MM.1S (cell line): ENCODE measurements at regions not wholly inside any gene's neighbourhood (a gene's known extent, or its start where the extent isn't known, plus 50 kb on each side); places are given as distances from the start of the nearest gene placed in this dataset.

Source experiments
- DNase-seq: peaks from one replicate; pipeline ENCODE4 v3.0.0-alpha.2; 2015
- H2AFZ ChIP-seq: fragments of 300-600 bp; sonication (generic); 2 replicates; pipeline ENCODE4 v1.6.0; 2016; ENCODE audit warnings: antibody characterized with exemption, low read length
- H3F3A ChIP-seq: fragments of 300-600 bp; sonication (generic); 2 replicates; pipeline ENCODE4 v1.6.1; 2016; ENCODE audit warnings: mild to moderate bottlenecking, antibody characterized with exemption, low read length, moderate library complexity, mixed read lengths; ENCODE audit not compliant: insufficient read depth
- H3K27ac ChIP-seq: fragments of 300-600 bp; sonication (generic); 2 replicates; pipeline ENCODE4 v1.5.1; 2016; ENCODE audit warnings: mild to moderate bottlenecking, low read length
- H3K27me3 ChIP-seq: fragments of 300-600 bp; sonication (generic); replicated peaks from 2 replicates; pipeline ENCODE4 v1.6.0; 2016; ENCODE audit warnings: low read length; ENCODE audit not compliant: insufficient read depth
- H3K36me3 ChIP-seq: fragments of 300-600 bp; sonication (generic); replicated peaks from 2 replicates; pipeline ENCODE4 v1.6.1; 2016; ENCODE audit warnings: mild to moderate bottlenecking, low read length, mixed read lengths; ENCODE audit not compliant: insufficient read depth
- H3K4me1 ChIP-seq: fragments of 300-600 bp; sonication (generic); 2 replicates; pipeline ENCODE4 v1.6.1; 2016; ENCODE audit warnings: low read length, mixed read lengths
- H3K4me2 ChIP-seq: fragments of 300-600 bp; sonication (generic); 2 replicates; pipeline ENCODE4 v1.6.0; 2016; ENCODE audit warnings: low read depth, low read length
- H3K4me3 ChIP-seq: fragments of 300-600 bp; sonication (generic); 2 replicates; pipeline ENCODE4 v1.5.1; 2016; ENCODE audit warnings: low read length, mixed read lengths
- H3K79me2 ChIP-seq: fragments of 300-600 bp; sonication (generic); 2 replicates; pipeline ENCODE4 v1.6.1; 2016; ENCODE audit warnings: mixed run types, low read length, mixed read lengths
- H3K9ac ChIP-seq: fragments of 300-600 bp; sonication (generic); 2 replicates; pipeline ENCODE4 v1.6.1; 2016; ENCODE audit warnings: low read length, mixed read lengths
- H3K9me2 ChIP-seq: fragments of 300-600 bp; sonication (generic); replicated peaks from 2 replicates; pipeline ENCODE4 v1.6.1; 2016; ENCODE audit warnings: mild to moderate bottlenecking, low read length, mixed read lengths; ENCODE audit not compliant: insufficient read depth
- H3K9me3 ChIP-seq: fragments of 300-600 bp; sonication (generic); replicated peaks from 2 replicates; pipeline ENCODE4 v1.6.1; 2016; ENCODE audit warnings: mild to moderate bottlenecking, low read length, mixed read lengths; ENCODE audit not compliant: insufficient read depth
- H4K20me1 ChIP-seq: fragments of 300-600 bp; sonication (generic); 2 replicates; pipeline ENCODE4 v1.6.1; 2016; ENCODE audit warnings: mild to moderate bottlenecking, low read length, moderate library complexity, mixed read lengths; ENCODE audit not compliant: insufficient read depth
- EZH2 ChIP-seq: fragments of 300-600 bp; sonication (generic); optimal IDR thresholded peaks from 2 replicates; pipeline ENCODE3; 2017; ENCODE audit warnings: low read depth, mild to moderate bottlenecking, antibody characterized with exemption, low read length, mixed read lengths
- EZH2phosphoT487 ChIP-seq: fragments of 300-600 bp; sonication (generic); IDR thresholded peaks from 2 replicates; pipeline ENCODE4 v1.6.1; 2018; ENCODE audit warnings: antibody characterized with exemption, low read length
- TF ChIP-seq, protein P1 (sequence below): fragments of 300-600 bp; sonication (generic); IDR thresholded peaks from 2 replicates; pipeline ENCODE4 v1.5.1; 2016; ENCODE audit warnings: antibody characterized with exemption, low read length, mixed read lengths

DNA sequence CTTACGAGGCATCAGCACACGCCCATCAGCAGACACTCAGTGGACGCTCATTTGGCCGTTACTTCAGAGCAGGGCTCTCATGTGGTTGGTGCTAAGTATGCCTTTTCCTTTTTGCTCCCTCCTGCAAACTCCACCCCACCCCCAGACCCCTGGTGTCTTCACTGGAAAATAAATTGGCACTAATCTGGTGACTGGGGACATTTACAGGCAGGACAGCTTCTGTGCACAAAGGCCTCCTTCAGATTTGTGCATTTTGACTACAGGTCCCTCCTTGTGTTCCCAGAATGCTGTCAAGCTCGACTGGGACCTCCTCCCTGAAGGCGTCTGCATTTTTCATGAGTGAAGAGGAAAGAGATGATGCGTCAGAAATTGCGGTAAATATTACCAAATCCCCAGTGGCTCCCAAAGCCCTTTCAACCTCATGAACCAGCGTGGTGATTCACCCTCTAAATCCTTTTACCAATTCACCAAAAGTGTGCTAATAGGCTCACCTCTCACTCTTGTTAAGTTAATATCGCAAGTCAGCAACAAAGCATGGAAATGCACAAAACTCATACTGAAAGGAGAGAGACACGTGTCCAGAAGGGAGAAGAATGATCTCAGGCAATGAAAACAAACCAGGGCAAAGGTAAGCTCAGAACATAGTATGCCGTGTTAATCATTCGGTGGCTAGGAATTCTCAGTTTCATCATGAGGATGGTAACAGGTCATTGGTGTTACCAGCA is 119.0 kb downstream of the NKX6-1 start:
- no peaks in the 10 kb centered on the region for H3F3A ChIP-seq
- H3K9ac ChIP-seq = no peak overlapping the region
- H3K4me2 ChIP-seq = no peak overlapping the region
- no peak for DNase-seq
- no peaks in the 10 kb centered on the region for H4K20me1 ChIP-seq
- no peaks in the 10 kb centered on the region for H3K79me2 ChIP-seq
- TF ChIP-seq EZH2 = no peak
- TF ChIP-seq, protein P1, sequence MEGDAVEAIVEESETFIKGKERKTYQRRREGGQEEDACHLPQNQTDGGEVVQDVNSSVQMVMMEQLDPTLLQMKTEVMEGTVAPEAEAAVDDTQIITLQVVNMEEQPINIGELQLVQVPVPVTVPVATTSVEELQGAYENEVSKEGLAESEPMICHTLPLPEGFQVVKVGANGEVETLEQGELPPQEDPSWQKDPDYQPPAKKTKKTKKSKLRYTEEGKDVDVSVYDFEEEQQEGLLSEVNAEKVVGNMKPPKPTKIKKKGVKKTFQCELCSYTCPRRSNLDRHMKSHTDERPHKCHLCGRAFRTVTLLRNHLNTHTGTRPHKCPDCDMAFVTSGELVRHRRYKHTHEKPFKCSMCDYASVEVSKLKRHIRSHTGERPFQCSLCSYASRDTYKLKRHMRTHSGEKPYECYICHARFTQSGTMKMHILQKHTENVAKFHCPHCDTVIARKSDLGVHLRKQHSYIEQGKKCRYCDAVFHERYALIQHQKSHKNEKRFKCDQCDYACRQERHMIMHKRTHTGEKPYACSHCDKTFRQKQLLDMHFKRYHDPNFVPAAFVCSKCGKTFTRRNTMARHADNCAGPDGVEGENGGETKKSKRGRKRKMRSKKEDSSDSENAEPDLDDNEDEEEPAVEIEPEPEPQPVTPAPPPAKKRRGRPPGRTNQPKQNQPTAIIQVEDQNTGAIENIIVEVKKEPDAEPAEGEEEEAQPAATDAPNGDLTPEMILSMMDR = no peak
- TF ChIP-seq EZH2phosphoT487 = no peak
- H3K9me3 ChIP-seq = no peaks in the 10 kb centered on the region
- H2AFZ ChIP-seq = no peak overlapping the region
- H3K4me3 ChIP-seq = no peak overlapping the region
- H3K9me2 ChIP-seq = no peaks in the 10 kb centered on the region
- H3K4me1 ChIP-seq = no peaks in the 10 kb centered on the region
- H3K36me3 ChIP-seq = no peaks in the 10 kb centered on the region
- H3K27ac ChIP-seq = no peak overlapping the region
- H3K27me3 ChIP-seq = no peaks in the 10 kb centered on the region

- Histone ChIP-seq H3K9me2 (no peaks in the 10 kb centered on the region), H3K9me3 (no peaks in the 10 kb centered on the region), H3K4me3 (no peak overlapping the region), H3K36me3 (no peaks in the 10 kb centered on the region), H4K20me1 (no peaks in the 10 kb centered on the region), H3K4me2 (no peak overlapping the region), H2AFZ (no peak overlapping the region), H3K79me2 (no peaks in the 10 kb centered on the region), H3K27me3 (no peaks in the 10 kb centered on the region), H3K27ac (no peak overlapping the region), H3K4me1 (no peaks in the 10 kb centered on the region), H3K9ac (no peak overlapping the region), H3F3A (no peaks in the 10 kb centered on the region)
- TF ChIP-seq EZH2phosphoT487 = no peak
- TF ChIP-seq, protein P1 = no peak
- TF ChIP-seq EZH2 = no peak
- no peak for DNase-seq
These were observed 120.1 kb downstream of the NKX6-1 start for GRCh38 chr4:84378983-84379382.

DNA sequence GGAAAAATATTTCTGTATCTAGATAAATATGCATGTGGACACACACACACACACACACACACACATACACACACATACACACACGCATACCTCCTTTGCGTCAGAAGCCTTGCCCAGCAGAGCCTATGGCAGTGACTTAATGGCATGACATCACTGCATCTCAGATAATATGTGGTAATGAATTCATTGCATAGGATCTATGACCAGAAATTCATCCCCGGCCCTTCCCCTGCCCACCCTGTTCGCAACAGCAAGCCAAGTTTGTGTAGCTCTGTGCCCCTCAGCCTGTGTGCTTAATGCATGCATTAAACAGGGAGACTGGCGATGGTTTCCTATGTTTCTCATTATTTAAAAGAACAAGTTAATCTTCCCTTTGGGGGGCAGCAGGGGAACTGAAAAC is 120.7 kb downstream of the NKX6-1 start:
- H3K36me3 ChIP-seq = no peaks in the 10 kb centered on the region
- no peak for DNase-seq

More for the DNA sequence above, 120.7 kb downstream of the NKX6-1 start:
- Histone ChIP-seq H3K4me2 (no peak overlapping the region), H4K20me1 (no peaks in the 10 kb centered on the region), H3K9me2 (no peaks in the 10 kb centered on the region), H3K79me2 (no peaks in the 10 kb centered on the region), H3K9me3 (no peaks in the 10 kb centered on the region), H3K27ac (no peak overlapping the region), H3K9ac (no peak overlapping the region), H3K27me3 (no peaks in the 10 kb centered on the region), H3K4me1 (no peaks in the 10 kb centered on the region), H3K4me3 (no peak overlapping the region), H3F3A (no peaks in the 10 kb centered on the region), H2AFZ (no peak overlapping the region)
- TF ChIP-seq EZH2phosphoT487 (no peak), EZH2 (no peak)
- TF ChIP-seq, protein P1 = no peak
